NCI-H226 (cell line): ENCODE measurements at regions not wholly inside any gene's neighbourhood (a gene's known extent, or its start where the extent isn't known, plus 50 kb on each side); places are given as distances from the start of the nearest gene placed in this dataset.
"Not testable (repeated sequence)": the region's sequence is repeated elsewhere in the genome, so short reads cannot be mapped to it uniquely, and the experiment has no call there.

Experiments used
- DNase-seq: peaks from one replicate; pipeline ENCODE4 v3.0.0-alpha.2; 2015

GRCh38 chr14:25308244-25308643 is 258.3 kb upstream of the STXBP6 start:
- DNase-seq, result no peak

- DNase-seq, result no peak
Measured at GRCh38 chr14:25303934-25304333, 254.0 kb upstream of the STXBP6 start.

- no peak for DNase-seq
Measured at GRCh38 chr14:25298238-25298637, 248.3 kb upstream of the STXBP6 start.

- not testable (repeated sequence) for DNase-seq
Measured at GRCh38 chr14:25290154-25290553, 240.2 kb upstream of the STXBP6 start.

- DNase-seq, result no peak
Measured at GRCh38 chr14:25274529-25274928, 224.6 kb upstream of the STXBP6 start.

- DNase-seq, result no peak
Measured at GRCh38 chr14:25267186-25267585, 217.2 kb upstream of the STXBP6 start.

- no peak for DNase-seq
Measured at GRCh38 chr14:25259470-25259869, 209.5 kb upstream of the STXBP6 start.

GRCh38 chr14:25252793-25253192 is 202.8 kb upstream of the STXBP6 start:
- no peak for DNase-seq

- no peak for DNase-seq
Measured at GRCh38 chr14:25250516-25250915, 200.6 kb upstream of the STXBP6 start.

- DNase-seq, result no peak
Measured at GRCh38 chr14:25247609-25248008, 197.7 kb upstream of the STXBP6 start.

- no peak for DNase-seq
Measured at GRCh38 chr14:25246751-25247150, 196.8 kb upstream of the STXBP6 start.

- DNase-seq, result no peak
Measured at GRCh38 chr14:25239170-25239569, 189.2 kb upstream of the STXBP6 start.

- DNase-seq, result no peak
Measured at GRCh38 chr14:25237845-25238244, 187.9 kb upstream of the STXBP6 start.

GRCh38 chr14:25233613-25234012 is 183.7 kb upstream of the STXBP6 start:
- no peak for DNase-seq

GRCh38 chr14:25231004-25231403 is 181.1 kb upstream of the STXBP6 start:
- DNase-seq, result no peak

- no peak for DNase-seq
Measured at GRCh38 chr14:25226214-25226613, 176.3 kb upstream of the STXBP6 start.

- no peak for DNase-seq
Measured at GRCh38 chr14:25222256-25222655, 172.3 kb upstream of the STXBP6 start.

- DNase-seq, result no peak
Measured at GRCh38 chr14:25220514-25220913, 170.6 kb upstream of the STXBP6 start.

GRCh38 chr14:25215607-25216006 is 165.7 kb upstream of the STXBP6 start:
- no peak for DNase-seq

- no peak for DNase-seq
Measured at GRCh38 chr14:25197885-25198284, 147.9 kb upstream of the STXBP6 start.

GRCh38 chr14:25180221-25180620 is 130.3 kb upstream of the STXBP6 start:
- no peak for DNase-seq

- DNase-seq, result no peak
Measured at GRCh38 chr14:25178255-25178654, 128.3 kb upstream of the STXBP6 start.

- DNase-seq, result peak; percentile 50
Measured at GRCh38 chr14:25150934-25151790, 101.2 kb upstream of the STXBP6 start.

- peak; percentile 32 for DNase-seq
Measured at GRCh38 chr14:25150401-25150800, 100.5 kb upstream of the STXBP6 start.

GRCh38 chr14:25140411-25140810 is 90.5 kb upstream of the STXBP6 start:
- DNase-seq, result no peak
